ENCODE measurements at regions not wholly inside any gene's neighbourhood (a gene's known extent, or its start where the extent isn't known, plus 50 kb on each side); places are given as distances from the start of the nearest gene placed in this dataset.

DNA sequence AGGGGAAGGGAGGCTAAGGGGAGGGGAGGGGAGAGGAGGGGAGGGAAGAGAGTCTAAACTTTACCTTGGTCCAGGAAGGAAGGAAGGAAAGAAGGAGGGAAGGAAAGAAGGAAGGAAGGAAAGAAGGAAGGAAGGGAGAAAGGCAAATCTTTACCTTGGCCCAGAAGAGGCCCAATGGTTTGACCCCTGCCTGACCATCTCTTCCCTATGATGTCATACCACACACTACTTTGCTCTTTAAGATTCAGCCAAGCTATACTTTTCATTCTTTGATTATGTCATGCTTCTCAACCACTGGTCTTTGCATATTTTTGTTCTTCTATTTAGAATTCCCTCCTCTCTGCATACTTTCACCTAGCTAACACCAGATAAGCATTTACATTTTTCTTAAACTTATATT is 1077.5 kb downstream of the PCDH9 start:
- no peak for TF ChIP-seq POLR2AphosphoS5 (IDR thresholded peaks at IDR 0.05; ENCODE audit: borderline replicate concordance, low read depth, low read length)
- TF ChIP-seq EZH2 (IDR thresholded peaks at IDR 0.05): no peak
- TF ChIP-seq FOXP2 (optimal IDR thresholded peaks at IDR 0.05; ENCODE audit: control extremely low read depth, extremely low read length, insufficient read depth): no peak
